Endothelial cell of umbilical vein (primary cell): ENCODE measurements at regions not wholly inside any gene's neighbourhood (a gene's known extent, or its start where the extent isn't known, plus 50 kb on each side); places are given as distances from the start of the nearest gene placed in this dataset.
"Not testable (repeated sequence)": the region's sequence is repeated elsewhere in the genome, so short reads cannot be mapped to it uniquely, and the experiment has no call there.

Experiments
- BruUV-seq: library from RNA; stranded (reverse); fragments of 400-500 nt; replicated peaks from 2 replicates; lab custom pipeline; 2021; lab: Mats Ljungman, UMichigan
- CTCF ChIA-PET: fragments of 300-600, 350-600 bp; sonication (Branson Sonifier 250); formaldehyde crosslinking; loops from one replicate; lab custom pipeline; 2021; ENCODE audit warnings: antibody characterized with exemption, inconsistent platforms; lab: Charles Lee
- POLR2A ChIA-PET: fragments of 300-600, 350-600 bp; sonication (Branson Sonifier 250); formaldehyde crosslinking; loops from one replicate; lab custom pipeline; 2021; ENCODE audit warnings: antibody characterized with exemption, inconsistent platforms; lab: Charles Lee
- DNase-seq: peaks from one replicate; pipeline ENCODE4 v3.0.0-alpha.2; 2011; ENCODE audit warnings: low read depth, low spot score
- FAIRE-seq: peaks from 2 replicates; lab custom pipeline; 2011; peaks lifted over from hg19 to GRCh38; lab: Jason Lieb, UNC
- H2AFZ ChIP-seq: 2 replicates; pipeline ENCODE4 v1.6.0; 2012; ENCODE audit warnings: low read depth, low read length, control low read depth, inconsistent platforms
- H3K27ac ChIP-seq: 2 replicates; pipeline ENCODE4 v1.5.1; 2011; ENCODE audit warnings: low read depth, mild to moderate bottlenecking, control low read depth, low read length, moderate library complexity; ENCODE audit not compliant: insufficient read depth
- H3K27me3 ChIP-seq, 2 experiments: 2 replicates each; pipeline versions ENCODE4 v1.6.0 to v1.6.1; 2011; ENCODE audit warnings: low read length in 2 of 2, mixed read lengths in 1 of 2; ENCODE audit not compliant: control insufficient read depth in 2 of 2, insufficient read depth in 2 of 2
- H3K36me3 ChIP-seq, 2 experiments: 2 replicates in 1 of 2; 3 replicates in 1 of 2; pipeline ENCODE4 v1.5.1; 2011; ENCODE audit warnings: low read length in 2 of 2, mild to moderate bottlenecking in 1 of 2, moderate library complexity in 1 of 2; ENCODE audit not compliant: control insufficient read depth in 2 of 2, insufficient read depth in 2 of 2; ENCODE audit errors: extremely low read depth in 1 of 2
- H3K4me1 ChIP-seq: 3 replicates; pipeline ENCODE4 v1.5.1; 2011; ENCODE audit warnings: mild to moderate bottlenecking, low read length; ENCODE audit not compliant: control insufficient read depth, insufficient read depth; ENCODE audit errors: extremely low read depth
- H3K4me2 ChIP-seq: 2 replicates; pipeline ENCODE4 v1.6.1; 2011; ENCODE audit warnings: low read length, control low read depth, mixed read lengths; ENCODE audit not compliant: insufficient read depth
- H3K4me3 ChIP-seq, 3 experiments: fragments of 200-600 bp in 1 of 3; sonication (generic), shearing (Covaris generic) in 1 of 3; replicated peaks in 1 of 3; 2 replicates each; pipeline ENCODE4 v1.5.1; 2011 to 2016; ENCODE audit warnings: control low read depth in 3 of 3, low read length in 3 of 3, mild to moderate bottlenecking in 2 of 3, inconsistent platforms in 1 of 3, low read depth in 1 of 3, moderate library complexity in 1 of 3; ENCODE audit not compliant: insufficient read depth in 1 of 3
- H3K79me2 ChIP-seq: 2 replicates; pipeline ENCODE4 v1.6.0; 2012; ENCODE audit warnings: low read length, inconsistent platforms; ENCODE audit not compliant: control insufficient read depth, insufficient read depth
- H3K9ac ChIP-seq: replicated peaks from 2 replicates; pipeline ENCODE3; 2011; ENCODE audit warnings: low read length, control low read depth; ENCODE audit not compliant: insufficient read depth; ENCODE audit errors: extremely low read depth
- H3K9me1 ChIP-seq: replicated peaks from 3 replicates; pipeline ENCODE4 v1.6.0; 2011; ENCODE audit warnings: mild to moderate bottlenecking, low read length; ENCODE audit not compliant: control insufficient read depth, insufficient read depth; ENCODE audit errors: extremely low read depth
- H3K9me3 ChIP-seq: replicated peaks from 2 replicates; pipeline ENCODE4 v1.5.1; 2012; ENCODE audit warnings: low read length, inconsistent platforms; ENCODE audit not compliant: control insufficient read depth, insufficient read depth
- H4K20me1 ChIP-seq: replicated peaks from 2 replicates; pipeline ENCODE3; 2011; ENCODE audit warnings: mild to moderate bottlenecking, low read length; ENCODE audit not compliant: control insufficient read depth, insufficient read depth; ENCODE audit errors: extremely low read depth
- CTCF ChIP-seq, 2 donors: IDR thresholded peaks; 1 replicate in 1 of 2; 2 replicates in 1 of 2; pipeline ENCODE4 v1.5.1; 2011; ENCODE audit warnings: low read length in 2 of 2, mild to moderate bottlenecking in 2 of 2, moderate library complexity in 2 of 2, control low read depth in 1 of 2, inconsistent platforms in 1 of 2, low read depth in 1 of 2; ENCODE audit not compliant: insufficient read depth in 1 of 2; ENCODE audit errors: extremely low read depth in 1 of 2
- EZH2 ChIP-seq: IDR thresholded peaks from 2 replicates; pipeline ENCODE4 v1.6.1; 2012; ENCODE audit warnings: borderline replicate concordance, low read depth, mild to moderate bottlenecking, moderate library complexity, low read length, inconsistent platforms; ENCODE audit not compliant: severe bottlenecking
- FOS ChIP-seq: IDR thresholded peaks from 2 replicates; pipeline ENCODE4 v1.6.1; 2011; ENCODE audit warnings: mild to moderate bottlenecking, low read length, moderate library complexity, borderline replicate concordance; ENCODE audit not compliant: insufficient read depth
- GATA2 ChIP-seq: IDR thresholded peaks from 2 replicates; pipeline ENCODE4 v1.7.0; 2011; ENCODE audit warnings: low read depth, mild to moderate bottlenecking, moderate library complexity, mixed read lengths, low read length; ENCODE audit not compliant: insufficient read length, insufficient read depth
- JUN ChIP-seq: IDR thresholded peaks from 2 replicates; pipeline ENCODE4 v1.6.1; 2011; ENCODE audit warnings: borderline replicate concordance, low read depth; ENCODE audit not compliant: insufficient read length, insufficient read depth
- MAX ChIP-seq: IDR thresholded peaks from 2 replicates; pipeline ENCODE4 v1.6.1; 2011; ENCODE audit not compliant: insufficient read depth, insufficient read length
- MYC ChIP-seq: IDR thresholded peaks from one replicate; pipeline ENCODE4 v1.6.1; 2011; ENCODE audit warnings: mild to moderate bottlenecking, low read depth, low read length
- POLR2A ChIP-seq: IDR thresholded peaks from 2 replicates; pipeline ENCODE4 v1.6.1; 2012; ENCODE audit warnings: low read depth, mild to moderate bottlenecking, control low read depth, low read length
- POLR2AphosphoS5 ChIP-seq: IDR thresholded peaks from 2 replicates; pipeline ENCODE4 v1.6.1; 2012; ENCODE audit warnings: low read depth, mild to moderate bottlenecking, control low read depth, low read length, moderate library complexity; ENCODE audit not compliant: insufficient read depth
- dilution Hi-C: fragments of 300-500 bp; cut with MboI; formaldehyde crosslinking; loops from one replicate; pipeline ENCODE4 v1.15.0; 2019; ENCODE audit warnings: low sequenced_read_pairs; ENCODE audit not compliant: extremely low pct_ligation_motif_present
- intact Hi-C: fragments of 100-400 bp; cut with micrococcal nuclease; formaldehyde crosslinking; loops from one replicate; pipeline ENCODE4 v1.10.0; 2022

- no peak overlapping the region for H2AFZ ChIP-seq
- DNase-seq (no peak), FAIRE-seq (no peak)
- ChIA-PET CTCF (no interaction called here), POLR2A (no interaction called here)
- no peak overlapping the region for H3K4me3 ChIP-seq
- TF ChIP-seq JUN (no peak), FOS (no peak), POLR2AphosphoS5 (no peak), POLR2A (no peak), GATA2 (no peak), MAX (no peak), MYC (no peak), CTCF (IDR thresholded peaks at IDR 0.05; ENCODE audit: extremely low read depth in 1 of 2, insufficient read depth in 1 of 2, low read depth in 1 of 2, low read length in 2 of 2) (no peak), EZH2 (no peak)
- no TSS peak for BruUV-seq
- H3K27ac ChIP-seq: no peak overlapping the region
- no peaks in the 10 kb centered on the region for H4K20me1 ChIP-seq
- no peaks in the 10 kb centered on the region for H3K27me3 ChIP-seq
- H3K79me2 ChIP-seq: no peaks in the 10 kb centered on the region
- no peaks in the 10 kb centered on the region for H3K36me3 ChIP-seq
- H3K4me1 ChIP-seq: no peaks in the 10 kb centered on the region
- no peaks in the 10 kb centered on the region for H3K9me1 ChIP-seq
- intact Hi-C loops (no loop called here), dilution Hi-C loops (no loop called here)
- H3K4me2 ChIP-seq: no peak overlapping the region
- H3K9me3 ChIP-seq: peaks cover 3% of the 10 kb centered on the region
- no peak overlapping the region for H3K9ac ChIP-seq
These were observed 572.3 kb downstream of the RAB28 start for GRCh38 chr4:12911750-12912358.

GRCh38 chr4:12903640-12904039 lies 580.5 kb downstream of the RAB28 start:
- H3K9me3 ChIP-seq: not testable (repeated sequence)

More at GRCh38 chr4:12903640-12904039, 580.5 kb downstream of the RAB28 start:
- H3K9ac ChIP-seq, H3K79me2 ChIP-seq, FAIRE-seq, H3K9me1 ChIP-seq, H4K20me1 ChIP-seq, H3K4me2 ChIP-seq, BruUV-seq, H3K4me1 ChIP-seq, POLR2A ChIA-PET, H3K27me3 ChIP-seq, intact Hi-C loops, CTCF ChIA-PET, DNase-seq, H2AFZ ChIP-seq, dilution Hi-C loops, H3K36me3 ChIP-seq, H3K27ac ChIP-seq, H3K4me3 ChIP-seq: not testable (repeated sequence)
